ENCODE measurements at regions not wholly inside any gene's neighbourhood (a gene's known extent, or its start where the extent isn't known, plus 50 kb on each side); places are given as distances from the start of the nearest gene placed in this dataset.

- no peak for TF ChIP-seq CTCF (IDR thresholded peaks at IDR 0.05)
- no peak for TF ChIP-seq POLR2A (IDR thresholded peaks at IDR 0.05)
These were observed 756.4 kb upstream of the NR2F2 start for GRCh38 chr15:95574053-95574452.

Measured in uterus (tissue), 2 donors.